Renal cortical epithelial cell (primary cell): ENCODE measurements at regions not wholly inside any gene's neighbourhood (a gene's known extent, or its start where the extent isn't known, plus 50 kb on each side); places are given as distances from the start of the nearest gene placed in this dataset.
A peak's percentile ranks its signal among the peaks of the same experiment; 100 is the strongest.
"Not testable (repeated sequence)": the region's sequence is repeated elsewhere in the genome, so short reads cannot be mapped to it uniquely, and the experiment has no call there.

Experiments
- DNase-seq: peaks from one replicate; pipeline ENCODE4 v3.0.0-alpha.2; 2011; ENCODE audit warnings: low read depth

GRCh38 chr2:236769981-236770671, 200.5 kb downstream of the ACKR3 start:
- DNase-seq, result peak; percentile 89

- DNase-seq, result no peak
Observed at GRCh38 chr2:236772220-236772837, 202.7 kb downstream of the ACKR3 start.

- DNase-seq, result no peak
Observed at GRCh38 chr2:236773206-236773605, 203.6 kb downstream of the ACKR3 start.

GRCh38 chr2:236774171-236774570, 204.5 kb downstream of the ACKR3 start:
- no peak for DNase-seq

GRCh38 chr2:236775511-236775910, 205.9 kb downstream of the ACKR3 start:
- DNase-seq, result no peak

- DNase-seq, result no peak
Observed at GRCh38 chr2:236776206-236776605, 206.6 kb downstream of the ACKR3 start.

- peak; percentile 56 for DNase-seq
Observed at GRCh38 chr2:236776695-236777251, 207.1 kb downstream of the ACKR3 start.

- no peak for DNase-seq
Observed at GRCh38 chr2:236777408-236777807, 207.8 kb downstream of the ACKR3 start.

GRCh38 chr2:236781933-236782816, 212.6 kb downstream of the ACKR3 start:
- no peak for DNase-seq

GRCh38 chr2:236782938-236783337, 213.3 kb downstream of the ACKR3 start:
- no peak for DNase-seq

- no peak for DNase-seq
Observed at GRCh38 chr2:236783417-236784020, 213.9 kb downstream of the ACKR3 start.

- no peak for DNase-seq
Observed at GRCh38 chr2:236785611-236786057, 216.0 kb downstream of the ACKR3 start.

GRCh38 chr2:236786751-236787150, 217.1 kb downstream of the ACKR3 start:
- no peak for DNase-seq

GRCh38 chr2:236787376-236787775, 217.8 kb downstream of the ACKR3 start:
- DNase-seq, result not testable (repeated sequence)

GRCh38 chr2:236787885-236788284, 218.3 kb downstream of the ACKR3 start:
- no peak for DNase-seq

GRCh38 chr2:236790963-236791362, 221.3 kb downstream of the ACKR3 start:
- no peak for DNase-seq

GRCh38 chr2:236793023-236794011, 223.7 kb downstream of the ACKR3 start:
- no peak for DNase-seq

GRCh38 chr2:236794176-236794957, 224.7 kb downstream of the ACKR3 start:
- DNase-seq, result no peak

- no peak for DNase-seq
Observed at GRCh38 chr2:236795169-236795860, 225.7 kb downstream of the ACKR3 start.
